GM12892 (cell line): ENCODE measurements at regions not wholly inside any gene's neighbourhood (a gene's known extent, or its start where the extent isn't known, plus 50 kb on each side); places are given as distances from the start of the nearest gene placed in this dataset.

Source experiments
- POLR2A ChIP-seq: IDR thresholded peaks from 2 replicates; pipeline ENCODE4 v1.6.1; 2011; ENCODE audit warnings: low read depth, low read length, control low read depth
- POLR2AphosphoS5 ChIP-seq: IDR thresholded peaks from 2 replicates; pipeline ENCODE4 v1.6.1; 2011; ENCODE audit warnings: low read depth, low read length, control low read depth
- TAF1 ChIP-seq: IDR thresholded peaks from 2 replicates; pipeline ENCODE4 v1.6.1; 2011; ENCODE audit warnings: low read depth, mild to moderate bottlenecking, control low read depth, low read length, borderline replicate concordance

GRCh38 chr16:80899809-80900592 is 95.6 kb upstream of the CDYL2 start:
- no peak for TF ChIP-seq POLR2AphosphoS5
- no peak for TF ChIP-seq POLR2A
- TF ChIP-seq TAF1, result no peak
